ENCODE measurements at regions not wholly inside any gene's neighbourhood (a gene's known extent, or its start where the extent isn't known, plus 50 kb on each side); places are given as distances from the start of the nearest gene placed in this dataset.

- TF ChIP-seq CTCF (IDR thresholded peaks at IDR 0.05) = no peak
- TF ChIP-seq POLR2AphosphoS5 (IDR thresholded peaks at IDR 0.05) = no peak
Measured at GRCh38 chr13:46490129-46490528, 62.8 kb upstream of the LRCH1 start.
